IPS-NIHi7 (cell line): ENCODE measurements at regions not wholly inside any gene's neighbourhood (a gene's known extent, or its start where the extent isn't known, plus 50 kb on each side); places are given as distances from the start of the nearest gene placed in this dataset.
"Not testable (repeated sequence)": the region's sequence is repeated elsewhere in the genome, so short reads cannot be mapped to it uniquely, and the experiment has no call there.

Experiments used
- DNase-seq: peaks from one replicate; pipeline ENCODE4 v3.0.0; 2012; ENCODE audit warnings: mixed read lengths; ENCODE audit errors: extremely low spot score

GRCh38 chr15:53128652-53129051 lies 338.5 kb upstream of the ONECUT1 start:
- no peak for DNase-seq

- no peak for DNase-seq
Observed at GRCh38 chr15:53126144-53126543, 336.0 kb upstream of the ONECUT1 start.

GRCh38 chr15:53122818-53123217 lies 332.7 kb upstream of the ONECUT1 start:
- DNase-seq, result no peak

GRCh38 chr15:53116915-53117314 lies 326.8 kb upstream of the ONECUT1 start:
- DNase-seq, result not testable (repeated sequence)

- no peak for DNase-seq
Observed at GRCh38 chr15:53116169-53116568, 326.0 kb upstream of the ONECUT1 start.

- DNase-seq, result no peak
Observed at GRCh38 chr15:53115563-53115962, 325.4 kb upstream of the ONECUT1 start.

- DNase-seq, result no peak
Observed at GRCh38 chr15:53114960-53115359, 324.8 kb upstream of the ONECUT1 start.

- DNase-seq, result peak; percentile 22
Observed at GRCh38 chr15:53110999-53111398, 320.9 kb upstream of the ONECUT1 start.

GRCh38 chr15:53108319-53108718 lies 318.2 kb upstream of the ONECUT1 start:
- DNase-seq, result no peak

- no peak for DNase-seq
Observed at GRCh38 chr15:53107855-53108254, 317.7 kb upstream of the ONECUT1 start.

- DNase-seq, result no peak
Observed at GRCh38 chr15:53106505-53107286, 316.6 kb upstream of the ONECUT1 start.

- no peak for DNase-seq
Observed at GRCh38 chr15:53102483-53102882, 312.3 kb upstream of the ONECUT1 start.

- DNase-seq, result no peak
Observed at GRCh38 chr15:53080484-53080883, 290.3 kb upstream of the ONECUT1 start.

GRCh38 chr15:53074221-53074620 lies 284.1 kb upstream of the ONECUT1 start:
- DNase-seq, result no peak

- peak; percentile 93 for DNase-seq
Observed at GRCh38 chr15:53072077-53072476, 281.9 kb upstream of the ONECUT1 start.

GRCh38 chr15:53068636-53069035 lies 278.5 kb upstream of the ONECUT1 start:
- no peak for DNase-seq

GRCh38 chr15:53059273-53060043 lies 269.3 kb upstream of the ONECUT1 start:
- DNase-seq, result no peak

GRCh38 chr15:53046153-53046790 lies 256.1 kb upstream of the ONECUT1 start:
- no peak for DNase-seq

GRCh38 chr15:53038655-53038941 lies 248.5 kb upstream of the ONECUT1 start:
- no peak for DNase-seq

GRCh38 chr15:53037904-53038654 lies 247.9 kb upstream of the ONECUT1 start:
- DNase-seq, result no peak

GRCh38 chr15:53036641-53037040 lies 246.5 kb upstream of the ONECUT1 start:
- no peak for DNase-seq

GRCh38 chr15:53034767-53035245 lies 244.7 kb upstream of the ONECUT1 start:
- DNase-seq, result no peak
